NOMO-1 treated with dmso at 0.1 percent for 144 hours (cell line): ENCODE measurements at regions not wholly inside any gene's neighbourhood (a gene's known extent, or its start where the extent isn't known, plus 50 kb on each side); places are given as distances from the start of the nearest gene placed in this dataset.

Experiments used
- DNase-seq: peaks from one replicate; lab custom pipeline; 2025; ENCODE audit not compliant: unreplicated experiment; lab: John Stamatoyannopoulos, UW

DNA sequence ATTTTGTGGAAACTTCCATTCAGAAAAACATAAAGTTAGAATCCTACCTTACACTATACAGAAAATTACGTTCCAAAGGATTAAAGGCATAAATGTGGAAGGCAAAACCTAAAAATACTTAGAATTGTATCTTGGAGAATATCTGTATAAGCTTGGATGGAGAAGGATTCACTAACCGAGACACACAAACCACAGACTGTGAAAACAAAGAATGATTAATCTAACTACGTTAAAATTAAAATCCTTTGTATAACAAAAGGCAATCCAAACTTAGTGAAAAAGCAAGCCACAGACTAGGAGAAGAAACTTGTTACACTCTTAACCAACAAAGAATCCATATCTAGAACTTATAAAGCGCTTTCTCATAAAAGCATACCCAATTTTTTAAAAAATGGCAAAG, 678.8 kb downstream of the INHBA start:
- DNase-seq = no peak

DNA sequence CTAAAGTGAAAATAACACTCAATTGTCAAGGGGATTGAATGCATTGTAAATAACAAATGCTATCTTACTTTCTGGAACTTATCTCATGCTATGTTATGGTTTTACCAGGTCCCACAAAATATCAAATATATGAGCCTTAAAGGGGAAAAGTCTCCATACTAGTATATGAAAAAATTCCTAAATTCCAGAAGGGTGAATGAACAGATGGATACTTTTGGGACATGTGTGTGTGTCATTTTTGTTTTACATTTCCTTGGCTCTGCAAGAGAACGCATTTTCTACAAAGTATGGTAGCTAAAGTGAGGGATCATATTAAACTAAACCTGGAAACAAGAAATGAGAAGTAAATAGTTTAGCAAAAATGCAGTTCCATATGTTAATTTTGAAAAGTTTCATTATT, 682.8 kb downstream of the INHBA start:
- no peak for DNase-seq

DNA sequence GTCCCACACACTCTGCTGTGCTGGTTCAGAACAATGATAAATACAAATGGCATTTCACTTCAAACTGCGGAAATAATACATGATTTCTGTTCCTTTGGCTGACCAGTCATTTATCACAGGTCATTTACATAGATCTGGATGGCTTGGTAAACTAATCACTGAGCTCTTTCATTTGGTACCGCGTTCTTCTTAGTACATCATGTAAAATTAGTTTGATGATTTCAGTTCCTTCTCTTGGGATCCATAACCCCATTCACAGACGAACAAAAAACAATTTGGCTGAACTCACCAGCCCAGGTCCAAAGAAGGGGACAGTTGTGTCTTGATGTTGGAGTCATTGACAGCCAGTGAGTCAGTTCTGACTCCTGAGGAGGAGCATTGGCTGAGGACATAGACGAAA, 689.8 kb downstream of the INHBA start:
- DNase-seq = no peak

DNA sequence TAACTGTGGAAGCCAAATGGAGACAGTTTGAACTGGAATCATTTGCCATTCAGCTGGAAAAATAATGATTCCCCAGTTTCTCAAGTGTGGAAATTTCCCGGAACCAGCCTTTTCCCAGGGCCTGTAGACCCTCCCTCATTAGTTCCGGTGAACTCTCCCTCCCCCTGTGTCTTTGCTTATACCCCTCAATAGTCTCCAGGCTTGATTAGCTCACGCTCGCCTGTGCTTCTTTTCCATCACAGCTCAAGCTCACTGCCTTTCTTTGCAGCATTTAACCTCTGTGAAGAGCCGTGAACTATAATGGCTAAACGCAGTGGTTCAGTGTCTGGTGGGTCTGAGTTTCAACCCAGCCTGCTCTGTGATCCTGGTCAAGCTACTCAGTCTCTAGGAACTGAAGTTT, 690.8 kb downstream of the INHBA start:
- DNase-seq = no peak

DNA sequence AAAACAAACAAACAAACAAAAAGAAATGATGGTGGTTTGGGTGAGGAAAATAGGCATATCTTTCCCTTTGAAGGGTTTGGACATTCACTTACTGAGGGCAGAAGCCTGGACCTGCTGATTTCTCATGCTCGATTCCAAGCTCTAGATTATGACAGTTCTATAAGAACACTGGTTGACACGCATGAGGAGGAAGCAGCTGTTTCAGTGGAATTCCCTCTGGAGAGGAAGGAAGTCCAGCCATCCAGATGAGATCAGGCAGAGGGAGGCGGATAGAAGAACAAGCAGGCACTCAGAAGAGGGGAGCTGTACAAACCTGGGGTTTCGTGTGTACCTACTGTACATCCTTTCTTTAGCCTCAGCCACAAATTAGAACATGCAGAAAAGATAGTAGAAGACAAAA, 691.9 kb downstream of the INHBA start:
- DNase-seq = no peak

DNA sequence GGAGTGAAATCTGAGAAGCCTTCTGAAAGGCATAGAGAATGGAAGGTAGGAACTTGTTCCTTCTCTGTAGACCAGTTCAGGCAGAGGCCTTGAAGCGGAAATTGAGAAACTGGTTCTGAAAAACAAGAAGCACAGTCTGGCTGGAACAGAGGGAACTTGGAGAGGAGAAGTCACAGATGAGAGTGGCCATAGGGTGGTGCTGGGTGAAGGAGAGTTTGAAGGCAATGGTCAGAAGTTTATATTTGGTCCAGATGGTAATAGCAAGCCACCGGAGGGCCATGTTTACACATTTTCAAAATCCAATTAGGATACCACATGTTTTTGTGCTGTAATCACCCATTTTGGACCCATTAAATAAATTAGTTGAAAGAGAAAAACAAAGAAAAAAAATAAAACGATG, 692.5 kb downstream of the INHBA start:
- DNase-seq = peak; percentile 72

DNA sequence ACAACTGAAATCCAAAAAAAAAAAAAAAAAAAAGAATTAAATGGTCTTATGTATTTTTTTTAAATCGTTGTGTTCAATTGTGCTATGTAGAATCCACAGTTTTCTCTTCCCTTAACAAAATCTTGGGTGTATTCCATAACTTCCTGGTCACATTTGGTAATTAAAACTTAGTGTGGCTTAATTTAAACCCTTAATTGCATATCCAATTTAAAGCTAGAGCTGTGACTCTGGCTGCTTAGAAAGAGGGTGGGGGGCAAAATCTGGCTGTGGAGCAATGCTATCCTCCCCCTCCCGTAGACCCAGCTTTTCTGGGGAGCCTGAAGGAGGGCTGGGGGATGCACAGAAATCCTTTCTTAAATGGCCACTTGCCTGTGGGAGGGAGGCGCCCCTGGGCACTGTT, 695.1 kb downstream of the INHBA start:
- DNase-seq = no peak

DNA sequence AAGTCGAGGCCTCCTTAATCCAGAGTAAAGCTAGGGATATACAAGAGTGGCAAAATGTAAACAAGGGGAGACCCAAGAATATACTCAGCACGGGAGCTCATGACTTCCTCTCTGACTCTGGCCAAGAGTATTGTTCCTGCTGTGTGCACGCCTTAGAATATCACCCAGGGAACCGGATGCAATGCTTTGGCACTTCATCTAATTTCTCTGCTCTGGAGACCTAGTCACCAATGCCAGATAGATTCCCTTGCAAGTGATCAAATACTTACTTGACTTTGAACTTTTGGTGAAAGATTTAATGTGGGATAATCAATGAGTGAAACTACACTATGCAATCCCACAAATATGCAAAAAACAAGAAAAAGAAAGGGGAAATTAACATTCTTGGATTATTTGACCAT, 695.5 kb downstream of the INHBA start:
- DNase-seq = no peak

DNA sequence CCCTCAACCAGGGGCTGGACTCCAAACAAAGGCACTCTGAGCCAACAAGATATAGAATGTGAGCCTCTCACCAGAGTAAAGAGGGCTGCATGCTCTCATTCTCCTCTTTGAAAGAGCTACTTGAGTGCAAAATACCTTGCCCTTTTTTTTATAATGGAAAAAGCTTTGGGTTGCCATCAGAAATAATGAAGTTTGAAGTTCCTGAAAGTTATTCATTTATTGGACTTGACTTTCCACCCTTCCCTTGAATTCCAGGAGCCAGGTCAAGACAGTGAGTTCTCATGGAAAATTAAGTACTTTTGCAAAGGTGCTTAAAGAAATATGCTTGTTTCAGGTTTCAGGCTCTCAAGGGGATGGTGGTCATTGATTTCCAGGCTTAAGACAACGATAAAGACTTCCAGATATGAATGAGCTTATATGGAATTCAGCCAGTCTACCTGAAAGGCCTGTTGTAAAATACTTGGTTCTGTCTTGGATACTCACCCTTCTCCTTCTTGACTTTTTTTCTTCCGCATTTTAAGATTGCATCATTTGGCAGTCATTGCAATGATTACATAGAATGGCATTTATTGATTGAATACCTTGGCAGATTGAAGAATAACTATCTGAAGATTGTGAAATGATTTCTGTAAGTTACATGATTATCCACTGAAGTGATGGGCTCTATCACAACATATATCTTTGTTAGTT, 696.4 kb downstream of the INHBA start:
- peak; percentile 13 for DNase-seq

DNA sequence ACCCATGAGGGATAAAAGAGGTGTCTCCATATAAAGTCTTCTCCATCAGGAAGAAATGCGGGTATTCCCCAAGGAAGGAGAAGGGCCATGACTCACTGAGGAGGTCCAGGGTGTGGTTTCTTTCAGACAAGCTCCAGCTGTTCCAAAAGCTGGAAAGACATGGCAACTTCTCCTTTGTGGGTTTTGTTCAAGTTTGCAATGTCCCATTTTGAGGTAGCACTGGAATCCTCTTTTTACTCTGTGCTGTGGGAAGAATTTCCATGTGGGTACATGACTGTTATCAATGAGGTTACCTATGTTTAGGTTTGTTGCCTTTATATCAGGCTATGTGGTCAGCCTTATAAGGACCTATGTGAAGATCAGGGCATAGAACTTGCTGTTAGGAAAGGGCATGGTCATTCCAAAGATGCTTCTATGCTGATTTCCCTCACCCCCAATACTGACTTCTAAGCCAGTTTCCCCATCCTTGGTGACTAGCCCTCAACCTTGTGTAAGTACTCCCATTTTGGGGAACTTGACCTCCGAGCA, 697.5 kb downstream of the INHBA start:
- no peak for DNase-seq

DNA sequence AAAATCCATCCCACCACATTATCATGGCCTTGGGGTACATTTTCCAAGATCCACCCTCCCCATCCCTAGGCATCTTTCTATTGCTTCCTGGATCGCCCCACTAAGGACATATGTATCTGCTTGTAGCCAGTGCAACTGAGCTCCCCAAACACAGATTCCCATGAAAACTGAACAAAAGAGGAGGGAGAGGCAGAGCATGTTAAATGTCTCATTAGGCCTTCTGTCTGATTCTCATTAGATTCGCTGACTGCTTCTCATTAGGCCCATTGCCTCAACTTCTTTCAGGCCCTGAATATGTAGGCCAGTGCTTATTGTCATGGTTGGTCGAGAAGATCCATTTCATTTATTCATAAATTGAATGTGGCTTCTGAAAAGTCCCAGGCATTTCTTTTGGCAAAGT, 698.9 kb downstream of the INHBA start:
- DNase-seq = no peak

DNA sequence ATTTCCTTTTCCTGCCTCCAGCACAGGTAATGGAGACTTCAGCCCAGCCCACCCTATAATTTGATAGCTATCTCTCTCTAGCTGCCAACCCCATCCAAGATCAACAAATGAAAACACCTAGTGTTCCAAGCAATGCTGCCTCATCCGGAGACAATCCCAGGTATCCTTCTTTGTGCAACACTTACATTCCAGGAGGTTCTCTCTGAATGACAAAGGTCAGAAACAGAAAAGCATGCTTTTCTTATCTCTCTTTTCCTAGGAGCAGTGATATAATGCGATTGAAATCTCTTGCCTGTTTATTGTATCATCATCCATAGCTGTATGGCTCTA, 699.3 kb downstream of the INHBA start:
- no peak for DNase-seq

DNA sequence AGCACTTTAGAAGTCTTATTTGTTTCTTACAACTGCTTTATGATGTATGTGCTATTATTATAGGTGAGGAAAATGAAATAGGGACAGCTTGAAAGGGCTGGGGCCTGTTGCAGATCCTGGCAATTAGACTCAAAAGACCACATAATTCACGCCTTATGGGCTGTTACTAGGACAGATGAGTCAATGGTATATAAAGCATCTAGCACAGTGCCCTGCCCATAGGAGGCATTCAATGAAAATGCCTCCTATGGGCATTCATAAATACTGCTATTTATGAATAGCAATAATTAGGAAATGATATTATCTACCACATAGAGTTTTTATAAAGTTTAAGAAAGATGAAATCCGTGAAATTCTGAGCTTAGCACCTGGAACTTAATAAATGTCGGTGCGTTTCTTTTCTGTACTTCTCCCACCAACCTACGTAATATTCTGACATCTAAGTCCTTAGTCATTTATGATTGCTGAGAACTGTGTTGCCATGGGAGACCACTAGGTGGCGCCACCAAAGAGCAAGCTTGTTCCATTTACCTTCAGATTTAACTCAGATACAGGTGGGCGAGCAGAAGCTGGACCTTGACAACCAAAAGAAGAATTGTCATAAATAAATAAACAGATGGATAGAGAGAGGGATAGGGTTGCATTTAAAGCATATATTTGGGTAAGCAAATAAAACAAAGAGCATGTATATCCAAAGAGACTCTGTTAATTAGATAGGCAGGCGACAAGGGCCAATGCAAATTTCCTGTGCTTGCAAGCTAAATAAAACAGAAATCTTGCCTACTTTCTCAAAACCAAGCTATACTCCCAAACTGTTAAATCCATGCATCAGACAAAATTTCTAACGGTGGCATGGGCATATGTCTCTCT, 699.9 kb downstream of the INHBA start:
- DNase-seq = no peak

DNA sequence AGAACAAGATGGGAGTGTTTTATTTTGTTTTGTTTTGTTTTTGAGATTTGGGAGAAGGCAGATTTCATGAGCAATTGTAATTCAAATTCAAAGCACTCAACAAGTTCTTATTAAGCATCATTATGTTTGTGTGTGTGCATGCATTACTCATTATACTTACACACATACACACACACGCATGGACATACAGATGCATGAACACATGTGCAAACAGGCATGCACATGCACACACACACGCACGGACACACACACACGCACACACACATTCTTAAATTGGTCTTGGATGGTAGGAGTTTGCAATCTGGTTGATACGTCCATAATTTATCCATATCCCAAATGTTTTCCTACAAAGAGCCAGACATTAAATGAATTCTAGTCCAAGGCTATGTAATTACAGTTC, 702.8 kb downstream of the INHBA start:
- DNase-seq = no peak

DNA sequence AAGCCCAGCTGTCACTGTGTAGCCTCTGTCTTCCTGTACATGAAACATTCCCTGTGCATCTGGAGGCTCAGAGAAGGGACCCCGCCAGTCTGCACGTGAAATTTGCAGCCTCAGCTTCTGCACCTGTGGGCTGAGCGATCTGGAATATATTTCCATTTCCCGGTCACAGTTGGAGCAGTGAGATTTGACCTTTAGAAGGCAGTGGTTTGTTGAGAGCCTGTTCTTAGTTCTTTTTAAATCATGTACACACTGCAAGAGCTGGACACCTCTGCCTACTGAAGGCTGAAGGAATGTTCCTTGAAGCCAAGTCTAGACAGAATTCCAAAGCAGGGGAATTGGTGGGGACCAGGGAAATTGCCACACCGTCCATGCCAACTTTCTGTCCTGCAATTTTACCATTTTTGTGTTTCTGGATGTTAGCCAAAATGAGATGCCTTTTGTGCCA, 706.6 kb downstream of the INHBA start:
- no peak for DNase-seq

DNA sequence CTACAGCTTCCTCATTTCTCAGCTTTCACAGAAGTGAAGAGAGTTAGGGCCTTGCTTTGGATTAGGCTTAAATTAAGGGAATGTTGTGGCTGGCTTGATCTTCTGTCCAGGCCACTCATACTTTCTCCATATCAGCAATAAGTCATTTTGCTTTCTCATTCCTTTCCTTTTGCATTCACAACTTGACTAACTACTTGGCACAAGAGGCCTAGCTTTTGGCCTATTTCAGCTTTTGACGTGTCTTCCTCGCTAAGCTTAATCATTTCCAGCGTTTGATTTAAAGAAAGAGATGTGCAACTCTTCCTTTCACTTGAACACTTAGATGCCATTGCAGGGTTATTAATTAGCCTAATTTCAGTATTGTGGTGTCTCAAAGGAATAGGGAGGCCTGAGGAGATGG, 712.0 kb downstream of the INHBA start:
- no peak for DNase-seq

DNA sequence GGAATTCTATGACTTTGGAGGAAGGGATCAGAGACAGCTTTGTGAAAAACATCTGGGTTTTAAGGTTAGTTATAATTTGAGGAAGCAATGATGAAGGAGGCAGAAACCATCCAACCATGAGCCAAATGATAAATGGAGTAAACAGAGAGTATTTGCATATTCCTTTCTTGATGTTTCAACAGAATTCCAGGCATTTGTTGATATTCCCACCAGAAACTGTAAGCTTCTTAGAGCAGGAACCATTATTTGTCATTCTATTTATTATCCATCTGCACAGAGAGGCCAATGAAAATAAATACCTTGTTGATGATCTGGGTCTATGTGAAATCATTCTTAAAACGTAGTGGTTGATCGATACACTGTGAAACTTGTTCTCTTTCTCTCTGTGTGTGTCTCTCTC, 715.3 kb downstream of the INHBA start:
- DNase-seq = no peak

DNA sequence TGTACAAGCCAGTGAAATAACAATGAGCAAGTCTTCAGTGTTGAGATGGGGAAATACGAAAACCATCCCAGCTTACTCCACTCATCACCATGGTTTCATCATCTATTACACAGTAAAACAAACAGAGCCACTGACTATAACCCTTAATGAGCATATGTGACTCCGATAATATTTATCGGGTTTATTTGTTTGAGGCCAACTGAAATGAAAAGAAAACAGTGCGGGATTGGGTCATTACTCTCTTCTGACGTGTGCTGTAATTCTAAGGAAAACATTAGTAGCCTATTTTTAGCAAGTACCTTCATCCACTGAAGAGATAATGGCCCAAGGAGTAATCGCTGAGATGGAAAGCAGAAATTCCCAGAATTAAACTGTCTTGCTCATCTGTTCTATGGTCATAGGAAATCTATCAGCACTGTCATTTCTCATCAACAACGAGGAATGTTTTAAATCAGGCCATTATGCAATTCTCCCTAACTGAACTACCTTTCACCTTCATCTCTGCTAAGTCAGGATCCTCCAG, 716.5 kb downstream of the INHBA start:
- DNase-seq = no peak

DNA sequence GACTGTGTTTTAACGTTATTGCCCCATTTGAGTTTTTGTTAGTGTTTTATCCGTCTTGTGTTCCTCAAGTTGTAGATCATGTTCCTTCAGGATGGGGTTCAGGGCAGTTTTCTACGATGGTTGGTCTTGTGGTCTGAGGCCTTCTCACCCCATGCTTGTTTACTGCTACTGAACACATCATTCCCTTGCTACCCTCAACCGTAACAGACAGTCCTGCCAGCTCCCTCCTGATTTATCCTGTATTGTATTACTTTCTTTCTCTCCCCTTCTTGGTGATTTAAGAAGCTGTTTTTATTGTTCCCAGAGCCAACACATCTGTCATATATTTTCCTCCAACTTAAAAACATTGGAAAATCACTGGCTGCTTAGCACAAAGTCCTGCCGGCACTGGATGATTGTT, 719.8 kb downstream of the INHBA start:
- no peak for DNase-seq

DNA sequence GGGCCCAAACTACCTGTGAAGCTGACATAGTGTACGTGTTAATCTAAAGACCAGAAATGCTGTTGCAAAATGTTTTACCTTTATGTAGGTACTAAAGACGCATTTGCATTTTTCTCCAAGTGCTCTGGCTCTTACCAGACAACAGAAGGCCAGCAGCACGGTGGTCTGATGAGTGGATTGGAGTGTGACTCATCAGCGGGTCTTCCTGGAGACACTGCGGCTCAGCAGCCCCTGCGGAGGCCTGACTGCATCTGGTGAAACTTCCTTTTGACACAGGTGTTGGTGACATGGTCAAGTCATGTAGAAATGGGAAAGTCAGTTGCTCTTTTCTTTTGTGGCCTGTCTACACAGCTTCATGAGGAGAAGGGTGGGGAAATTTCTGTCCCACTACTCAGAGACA, 723.6 kb downstream of the INHBA start:
- no peak for DNase-seq

DNA sequence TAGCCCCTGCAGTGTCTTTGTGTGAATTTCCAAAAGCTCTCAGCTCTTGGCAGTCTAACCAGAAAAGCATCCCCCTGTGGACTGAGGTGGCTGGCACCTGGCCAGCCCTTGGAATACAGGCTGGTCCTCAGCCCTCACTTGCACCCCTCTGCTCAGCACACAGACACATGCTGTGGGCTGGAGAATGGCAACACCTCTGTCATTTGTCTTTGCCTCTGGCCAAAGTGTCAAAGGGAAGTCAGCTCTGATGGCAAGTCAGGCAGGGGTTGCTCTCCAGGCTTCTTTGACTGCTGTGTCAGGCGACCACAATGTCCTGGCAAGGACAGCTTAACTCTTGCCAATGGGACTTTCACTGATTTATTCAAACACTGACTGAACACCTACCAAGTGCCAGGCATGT, 724.8 kb downstream of the INHBA start:
- DNase-seq = no peak

DNA sequence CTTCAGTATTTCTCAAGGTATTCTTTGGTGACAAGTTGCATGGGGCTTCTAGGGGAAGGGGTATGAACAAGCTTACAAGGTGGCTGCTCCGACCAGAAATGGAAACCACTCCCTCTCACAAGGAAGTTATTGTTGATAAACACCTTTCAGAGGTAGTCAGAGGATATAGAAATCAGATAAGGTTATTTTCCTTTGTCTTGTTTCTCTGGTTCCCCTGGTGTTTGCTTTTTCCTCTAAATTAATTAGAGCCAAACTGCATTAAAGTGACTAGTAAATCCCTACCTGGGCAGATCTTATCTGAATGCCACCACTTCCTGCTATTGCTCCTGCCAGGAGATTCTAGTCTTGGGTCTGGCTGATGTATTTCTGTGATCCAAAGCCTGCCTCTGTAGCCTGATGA, 725.4 kb downstream of the INHBA start:
- no peak for DNase-seq
